HAP-1 (cell line): ENCODE measurements at regions not wholly inside any gene's neighbourhood (a gene's known extent, or its start where the extent isn't known, plus 50 kb on each side); places are given as distances from the start of the nearest gene placed in this dataset.

Experiments used
- DNase-seq, 2 experiments: peaks; one replicate each; pipeline ENCODE4 v3.0.0-alpha.2; 2016 to 2020; ENCODE audit warnings: low spot score in 2 of 2
- H3K27me3 ChIP-seq: fragments of 250-450 bp; sonication (Bioruptor Pico); 2 replicates; pipeline ENCODE4 v1.5.1; 2020; ENCODE audit warnings: low read depth, mild to moderate bottlenecking, moderate library complexity
- H3K36me3 ChIP-seq: fragments of 250-450 bp; sonication (Bioruptor Pico); replicated peaks from 2 replicates; pipeline ENCODE4 v1.5.1; 2020; ENCODE audit warnings: mild to moderate bottlenecking
- H3K4me1 ChIP-seq: fragments of 250-450 bp; sonication (Bioruptor Pico); 2 replicates; pipeline ENCODE4 v1.5.1; 2020; ENCODE audit warnings: mild to moderate bottlenecking
- H3K4me3 ChIP-seq: fragments of 250-450 bp; sonication (Bioruptor Pico); 2 replicates; pipeline ENCODE4 v1.5.1; 2020; ENCODE audit warnings: mild to moderate bottlenecking, moderate library complexity
- H3K9me3 ChIP-seq: fragments of 250-450 bp; sonication (Bioruptor Pico); 2 replicates; pipeline ENCODE4 v1.5.1; 2020; ENCODE audit warnings: mild to moderate bottlenecking, moderate library complexity
- in situ Hi-C: fragments of 300-500 bp; cut with MboI; formaldehyde crosslinking; loops from 3 replicates; pipeline ENCODE4 v1.14.3; 2020; ENCODE audit warnings: low sequenced_read_pairs, inconsistent platforms, mixed read lengths

- Histone ChIP-seq H3K9me3 (no peaks in the 10 kb centered on the region), H3K4me3 (no peak overlapping the region), H3K27me3 (no peaks in the 10 kb centered on the region), H3K36me3 (no peaks in the 10 kb centered on the region; the same call in 1 of the 2 replicates), H3K4me1 (no peaks in the 10 kb centered on the region)
- no peak for DNase-seq
- in situ Hi-C loops, result no loop called here
These were observed 106.1 kb downstream of the SEC16B start for GRCh38 chr1:177863796-177864195.

- H3K4me1 ChIP-seq, result no peaks in the 10 kb centered on the region
- no peaks in the 10 kb centered on the region for H3K27me3 ChIP-seq
- H3K4me3 ChIP-seq, result no peak overlapping the region
- in situ Hi-C loops, result no loop called here
- H3K36me3 ChIP-seq, result no peaks in the 10 kb centered on the region
- DNase-seq, result no peak
- H3K9me3 ChIP-seq, result no peaks in the 10 kb centered on the region
These were observed 106.9 kb downstream of the SEC16B start for GRCh38 chr1:177862916-177863315.

GRCh38 chr1:177859572-177859971, 110.3 kb downstream of the SEC16B start:
- Histone ChIP-seq H3K36me3 (no peaks in the 10 kb centered on the region), H3K27me3 (no peaks in the 10 kb centered on the region)
- in situ Hi-C loops, result no loop called here

GRCh38 chr1:177858332-177858821, 111.5 kb downstream of the SEC16B start:
- no peak for DNase-seq
- H3K27me3 ChIP-seq, result no peaks in the 10 kb centered on the region
- H3K4me3 ChIP-seq, result no peak overlapping the region
- H3K9me3 ChIP-seq, result no peaks in the 10 kb centered on the region
- in situ Hi-C loops, result no loop called here
- no peaks in the 10 kb centered on the region for H3K36me3 ChIP-seq
- H3K4me1 ChIP-seq, result no peaks in the 10 kb centered on the region

More at GRCh38 chr1:177859572-177859971, 110.3 kb downstream of the SEC16B start:
- no peaks in the 10 kb centered on the region for H3K4me1 ChIP-seq
- H3K4me3 ChIP-seq, result no peak overlapping the region
- H3K9me3 ChIP-seq, result no peaks in the 10 kb centered on the region
- DNase-seq, result no peak

- no peaks in the 10 kb centered on the region for H3K9me3 ChIP-seq
- H3K4me3 ChIP-seq, result no peak overlapping the region
- no peaks in the 10 kb centered on the region for H3K4me1 ChIP-seq
- DNase-seq, result no peak
- H3K36me3 ChIP-seq, result no peaks in the 10 kb centered on the region
- in situ Hi-C loops, result no loop called here
- H3K27me3 ChIP-seq, result no peaks in the 10 kb centered on the region
These were observed 112.6 kb downstream of the SEC16B start for GRCh38 chr1:177857285-177857684.

- Histone ChIP-seq H3K36me3 (no peaks in the 10 kb centered on the region), H3K4me1 (no peaks in the 10 kb centered on the region), H3K27me3 (no peaks in the 10 kb centered on the region), H3K9me3 (no peaks in the 10 kb centered on the region), H3K4me3 (no peak overlapping the region)
- in situ Hi-C loops, result no loop called here
- DNase-seq, result no peak
These were observed 114.9 kb downstream of the SEC16B start for GRCh38 chr1:177854951-177855350.

- DNase-seq, result no peak
- H3K9me3 ChIP-seq, result no peaks in the 10 kb centered on the region
- no peaks in the 10 kb centered on the region for H3K4me1 ChIP-seq
- in situ Hi-C loops, result no loop called here
- H3K27me3 ChIP-seq, result no peaks in the 10 kb centered on the region
- H3K4me3 ChIP-seq, result no peak overlapping the region
- no peaks in the 10 kb centered on the region for H3K36me3 ChIP-seq
These were observed 120.1 kb downstream of the SEC16B start for GRCh38 chr1:177849579-177850290.

- in situ Hi-C loops, result no loop called here
- H3K4me3 ChIP-seq, result no peak overlapping the region
- DNase-seq, result no peak
- no peaks in the 10 kb centered on the region for H3K27me3 ChIP-seq
- no peaks in the 10 kb centered on the region for H3K36me3 ChIP-seq
- H3K9me3 ChIP-seq, result no peaks in the 10 kb centered on the region
- H3K4me1 ChIP-seq, result no peaks in the 10 kb centered on the region
These were observed 120.7 kb downstream of the SEC16B start for GRCh38 chr1:177849130-177849529.

- Histone ChIP-seq H3K4me3 (no peak overlapping the region), H3K27me3 (no peaks in the 10 kb centered on the region), H3K9me3 (no peaks in the 10 kb centered on the region), H3K36me3 (no peaks in the 10 kb centered on the region), H3K4me1 (no peaks in the 10 kb centered on the region)
- in situ Hi-C loops, result no loop called here
- DNase-seq, result no peak
These were observed 121.3 kb downstream of the SEC16B start for GRCh38 chr1:177848577-177848976.

GRCh38 chr1:177847843-177848242, 122.0 kb downstream of the SEC16B start:
- Histone ChIP-seq H3K9me3 (no peaks in the 10 kb centered on the region), H3K36me3 (no peaks in the 10 kb centered on the region), H3K27me3 (no peaks in the 10 kb centered on the region), H3K4me1 (no peaks in the 10 kb centered on the region), H3K4me3 (no peak overlapping the region)
- in situ Hi-C loops, result no loop called here
- no peak for DNase-seq

- in situ Hi-C loops, result no loop called here
- DNase-seq, result no peak
These were observed 130.9 kb downstream of the SEC16B start for GRCh38 chr1:177838907-177839485.

GRCh38 chr1:177833631-177834030, 136.2 kb downstream of the SEC16B start:
- in situ Hi-C loops, result no loop called here
- H3K36me3 ChIP-seq, result no peaks in the 10 kb centered on the region
- no peaks in the 10 kb centered on the region for H3K9me3 ChIP-seq
- H3K4me3 ChIP-seq, result no peak overlapping the region
- H3K27me3 ChIP-seq, result 0 out of 2 replicates have a peak, but pooled peaks cover 3% of the 10 kb centered on the region
- H3K4me1 ChIP-seq, result no peaks in the 10 kb centered on the region
- no peak for DNase-seq

More at GRCh38 chr1:177838907-177839485, 130.9 kb downstream of the SEC16B start:
- no peaks in the 10 kb centered on the region for H3K9me3 ChIP-seq
- H3K4me1 ChIP-seq, result no peaks in the 10 kb centered on the region
- H3K36me3 ChIP-seq, result no peaks in the 10 kb centered on the region
- no peak overlapping the region for H3K4me3 ChIP-seq
- H3K27me3 ChIP-seq, result 0 out of 2 replicates have a peak, but pooled peaks cover 3% of the 10 kb centered on the region

GRCh38 chr1:177830531-177831135, 139.2 kb downstream of the SEC16B start:
- no peaks in the 10 kb centered on the region for H3K4me1 ChIP-seq
- in situ Hi-C loops, result no loop called here
- no peaks in the 10 kb centered on the region for H3K36me3 ChIP-seq
- DNase-seq, result no peak
- no peaks in the 10 kb centered on the region for H3K27me3 ChIP-seq
- no peak overlapping the region for H3K4me3 ChIP-seq
- H3K9me3 ChIP-seq, result no peaks in the 10 kb centered on the region

- Histone ChIP-seq H3K36me3 (no peaks in the 10 kb centered on the region), H3K4me1 (no peaks in the 10 kb centered on the region), H3K9me3 (no peaks in the 10 kb centered on the region), H3K4me3 (no peak overlapping the region), H3K27me3 (peaks cover 19% of the 10 kb centered on the region)
- no peak for DNase-seq
- in situ Hi-C loops, result no loop called here
These were observed 144.5 kb downstream of the SEC16B start for GRCh38 chr1:177825276-177825901.
